Chondrocyte (in vitro differentiated cells): ENCODE measurements at regions not wholly inside any gene's neighbourhood (a gene's known extent, or its start where the extent isn't known, plus 50 kb on each side); places are given as distances from the start of the nearest gene placed in this dataset.

Experiments
- DNase-seq: peaks from one replicate; pipeline ENCODE4 v3.0.0; 2021; ENCODE audit warnings: mixed read lengths, low spot score
- H3K27ac Mint-ChIP-seq: one replicate; pipeline ENCODE4 v1.8.0; 2021; ENCODE audit warnings: mild to moderate bottlenecking, moderate library complexity, mixed read lengths; ENCODE audit not compliant: unreplicated experiment
- H3K27me3 Mint-ChIP-seq: 2 replicates; pipeline ENCODE4 v1.8.0; 2021; ENCODE audit warnings: low read depth, mixed read lengths
- H3K36me3 Mint-ChIP-seq: 2 replicates; pipeline ENCODE4 v1.8.0; 2021; ENCODE audit warnings: low read depth, mixed read lengths
- H3K4me1 Mint-ChIP-seq: 2 replicates; pipeline ENCODE4 v1.8.0; 2021; ENCODE audit warnings: low read depth, mild to moderate bottlenecking, mixed read lengths
- H3K4me3 Mint-ChIP-seq: one replicate; pipeline ENCODE4 v1.8.0; 2021; ENCODE audit warnings: mild to moderate bottlenecking, moderate library complexity, mixed read lengths; ENCODE audit not compliant: unreplicated experiment
- H3K9me3 Mint-ChIP-seq: 2 replicates; pipeline ENCODE4 v1.8.0; 2021; ENCODE audit warnings: low read depth, mixed read lengths
- CTCF ChIP-seq: fragments of 200-600 bp; sonication (generic); IDR thresholded peaks from 2 replicates; pipeline ENCODE4 v1.5.0; 2021; ENCODE audit warnings: antibody characterized with exemption, mild to moderate bottlenecking, moderate library complexity

GRCh38 chr6:91802431-91802830 lies 1215.6 kb upstream of the MAP3K7 start:
- Mint-ChIP-seq H3K9me3 (no peaks in the 10 kb centered on the region), H3K36me3 (no peaks in the 10 kb centered on the region), H3K4me1 (no peaks in the 10 kb centered on the region), H3K27me3 (no peaks in the 10 kb centered on the region), H3K27ac (no peak overlapping the region), H3K4me3 (no peak overlapping the region)
- TF ChIP-seq CTCF: no peak
- DNase-seq: no peak

GRCh38 chr6:91796603-91797002 lies 1209.7 kb upstream of the MAP3K7 start:
- H3K36me3 Mint-ChIP-seq: no peaks in the 10 kb centered on the region
- no peak overlapping the region for H3K4me3 Mint-ChIP-seq
- H3K9me3 Mint-ChIP-seq: peaks cover 4% of the 10 kb centered on the region
- H3K27ac Mint-ChIP-seq: no peak overlapping the region
- no peaks in the 10 kb centered on the region for H3K4me1 Mint-ChIP-seq
- DNase-seq: no peak
- no peaks in the 10 kb centered on the region for H3K27me3 Mint-ChIP-seq
- TF ChIP-seq CTCF: no peak

DNA sequence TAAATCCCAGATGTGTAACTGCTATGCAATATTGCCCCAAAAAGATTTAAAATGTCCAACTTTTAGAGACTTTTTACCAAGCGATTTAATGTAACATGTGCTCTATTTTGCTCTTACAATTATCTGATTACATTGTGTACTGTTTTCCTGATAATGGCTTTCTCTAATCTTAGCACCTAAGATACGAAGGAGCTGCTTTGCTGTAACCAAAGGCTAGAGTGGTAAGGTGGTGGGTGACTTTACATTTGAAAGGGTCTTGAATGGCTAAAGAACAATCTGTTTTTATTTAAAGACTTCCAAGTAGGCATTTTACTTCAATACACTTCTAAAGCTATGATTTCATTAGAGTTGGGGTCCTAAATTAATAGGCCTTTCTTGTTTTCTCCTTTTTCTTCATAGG lies 1201.6 kb upstream of the MAP3K7 start:
- Mint-ChIP-seq H3K4me1 (no peaks in the 10 kb centered on the region), H3K27ac (no peak overlapping the region), H3K36me3 (no peaks in the 10 kb centered on the region), H3K4me3 (no peak overlapping the region), H3K9me3 (peaks cover 2% of the 10 kb centered on the region), H3K27me3 (no peaks in the 10 kb centered on the region)
- no peak for TF ChIP-seq CTCF
- no peak for DNase-seq

DNA sequence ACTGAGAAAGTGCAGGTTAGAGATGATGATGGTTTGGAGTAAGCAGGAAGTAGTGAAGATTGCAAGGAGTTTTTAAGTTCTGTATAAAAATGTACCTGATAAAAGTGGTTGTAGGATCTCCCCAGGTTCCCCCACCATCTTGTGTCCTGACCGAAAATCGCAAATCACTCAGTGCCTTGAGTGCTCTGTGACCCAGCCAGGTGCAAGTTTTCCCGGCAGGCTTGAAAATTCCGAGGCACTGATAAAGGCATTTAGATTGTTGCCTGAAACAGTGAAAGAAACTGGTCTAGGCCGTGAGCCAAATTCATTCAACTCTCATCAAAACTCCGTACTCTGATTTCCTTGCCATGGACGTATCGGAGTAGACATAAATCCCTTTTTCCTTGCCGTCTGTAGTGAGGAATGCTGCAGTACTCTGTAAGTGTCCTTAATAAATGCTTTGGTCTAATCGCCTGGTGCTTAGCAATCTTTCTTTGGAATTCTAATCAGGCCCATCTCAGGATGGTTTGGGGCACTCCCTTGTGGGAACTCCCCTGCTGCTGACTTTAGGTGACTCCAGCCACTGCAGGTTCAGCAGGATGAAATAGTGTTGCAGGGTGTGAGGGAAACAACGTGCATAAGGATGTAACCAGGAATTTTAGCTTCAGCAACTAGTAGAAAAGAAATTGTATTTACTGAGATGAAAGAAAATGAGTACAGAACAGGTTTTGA lies 1199.8 kb upstream of the MAP3K7 start:
- no peak for DNase-seq
- no peaks in the 10 kb centered on the region for H3K27me3 Mint-ChIP-seq

DNA sequence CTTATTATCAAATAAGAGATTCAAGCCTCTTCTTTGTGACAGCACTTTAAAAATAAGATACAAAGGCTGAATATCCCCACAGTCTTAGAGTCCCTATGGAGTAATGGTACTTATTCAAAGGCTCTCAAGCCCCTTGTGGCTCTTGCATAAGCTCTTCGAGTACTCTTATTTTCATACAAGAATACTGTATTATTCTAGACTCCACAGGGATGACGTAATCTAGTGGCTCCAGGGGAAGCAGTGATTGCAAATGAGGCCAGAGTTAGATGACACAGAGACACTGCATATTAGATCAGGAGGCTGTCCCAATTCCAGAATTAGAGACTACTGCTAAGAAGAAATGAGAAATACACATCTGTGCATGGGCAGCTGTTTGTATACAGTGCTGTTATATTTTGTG lies 1195.9 kb upstream of the MAP3K7 start:
- H3K9me3 Mint-ChIP-seq: peaks cover 4% of the 10 kb centered on the region
- H3K36me3 Mint-ChIP-seq: no peaks in the 10 kb centered on the region
- no peaks in the 10 kb centered on the region for H3K4me1 Mint-ChIP-seq
- H3K4me3 Mint-ChIP-seq: no peak overlapping the region
- no peak for DNase-seq
- H3K27me3 Mint-ChIP-seq: no peaks in the 10 kb centered on the region
- no peak overlapping the region for H3K27ac Mint-ChIP-seq
- TF ChIP-seq CTCF: no peak

More for the DNA sequence above, 1199.8 kb upstream of the MAP3K7 start:
- Mint-ChIP-seq H3K27ac (no peak overlapping the region), H3K36me3 (no peaks in the 10 kb centered on the region), H3K9me3 (peaks cover 2% of the 10 kb centered on the region), H3K4me1 (no peaks in the 10 kb centered on the region), H3K4me3 (no peak overlapping the region)
- no peak for TF ChIP-seq CTCF
